GM21576 (cell line): ENCODE measurements at regions not wholly inside any gene's neighbourhood (a gene's known extent, or its start where the extent isn't known, plus 50 kb on each side); places are given as distances from the start of the nearest gene placed in this dataset.
"Not testable (repeated sequence)": the region's sequence is repeated elsewhere in the genome, so short reads cannot be mapped to it uniquely, and the experiment has no call there.

Source experiments
- ATAC-seq: cut with Tn5 transposase; IDR thresholded peaks from one replicate; pipeline ENCODE4 v1.9.1; 2021; ENCODE audit warnings: mild to moderate bottlenecking, moderate library complexity; ENCODE audit not compliant: unreplicated experiment

DNA sequence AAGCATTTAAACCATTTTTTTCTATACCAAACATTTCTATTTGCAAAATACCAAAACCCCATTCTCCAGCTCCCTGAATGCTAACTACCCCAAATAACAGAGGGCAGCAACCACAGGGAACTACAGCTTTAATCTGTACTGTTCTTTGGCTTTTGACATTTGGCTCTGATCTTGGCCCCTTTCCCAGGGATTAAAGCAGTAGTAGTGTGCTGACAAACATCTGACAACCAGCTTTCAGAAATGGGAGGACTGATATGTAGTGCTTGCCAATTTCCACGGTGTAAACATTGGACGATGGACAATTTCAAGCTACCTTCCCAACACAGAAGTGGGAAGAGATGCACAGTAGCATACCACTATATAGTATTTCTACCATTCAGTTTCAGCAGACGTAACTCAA is 88.4 kb upstream of the TEAD1 start:
- ATAC-seq: no peak

DNA sequence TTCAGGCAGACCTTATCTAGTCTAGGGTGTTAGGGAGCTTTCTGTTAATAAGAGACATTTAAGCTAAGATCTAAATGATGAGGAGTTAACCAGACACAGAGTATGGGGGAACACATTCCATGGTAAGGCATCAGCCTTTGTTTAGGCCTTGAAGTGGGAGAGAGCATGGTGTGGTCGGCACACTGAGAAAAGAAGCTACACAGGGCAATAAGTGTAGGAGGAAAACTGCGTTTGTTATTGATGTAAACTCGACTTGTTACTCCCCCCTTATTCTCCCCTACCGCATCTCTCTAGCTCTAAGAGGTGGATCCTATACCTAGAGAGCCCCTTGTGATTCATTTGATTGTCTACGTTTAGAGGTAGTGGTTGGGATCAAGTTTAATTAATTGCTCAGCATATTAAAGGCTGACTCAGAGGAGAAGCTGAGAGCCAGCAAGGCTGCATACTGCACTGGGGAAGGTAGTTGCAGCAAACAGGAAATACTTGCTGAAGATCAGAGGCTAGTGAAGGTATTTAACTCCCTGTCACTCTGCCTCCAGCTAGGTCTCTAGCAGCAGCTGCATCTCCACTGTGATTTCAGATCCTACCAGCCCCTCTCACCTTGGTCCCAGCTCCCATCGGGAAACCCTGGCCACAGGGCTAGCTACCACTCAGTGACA is 86.8 kb upstream of the TEAD1 start:
- no peak for ATAC-seq

DNA sequence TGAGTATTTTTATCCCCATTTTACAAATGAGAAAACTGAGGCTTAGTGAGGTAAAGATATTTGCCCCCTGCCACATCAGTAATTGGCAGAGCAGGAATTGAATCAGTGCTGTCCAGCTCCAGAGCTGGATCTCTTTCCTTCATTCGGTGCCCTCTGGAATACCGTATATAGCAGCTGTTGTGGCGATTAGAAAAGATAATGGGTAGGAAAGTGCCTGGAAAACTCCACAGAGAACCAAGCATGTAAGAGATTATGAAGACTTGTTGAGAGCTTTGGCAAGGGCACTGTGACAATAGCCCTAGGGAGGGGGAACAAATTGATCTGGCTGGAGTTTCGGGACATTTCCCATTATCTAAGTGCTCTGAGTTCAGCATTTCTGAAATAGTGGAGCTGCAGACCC is 82.5 kb upstream of the TEAD1 start:
- no peak for ATAC-seq

DNA sequence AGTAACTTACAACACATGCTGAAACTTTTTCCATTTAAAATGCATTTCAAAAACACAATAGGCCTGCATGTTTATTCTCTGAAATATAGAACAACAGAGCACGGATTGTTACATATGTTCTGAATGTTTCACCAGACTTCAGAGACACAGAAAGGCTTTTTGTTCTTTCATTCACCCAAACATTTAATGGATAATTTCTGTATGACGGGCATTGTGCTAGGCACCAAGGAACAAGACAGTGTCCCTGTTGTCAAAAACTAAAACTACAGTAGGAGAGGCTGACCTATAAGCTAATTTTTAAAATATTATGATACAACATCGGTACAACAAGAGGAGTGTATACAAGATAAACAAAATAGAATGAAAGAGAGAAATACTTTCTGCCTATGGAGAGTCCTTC is 81.9 kb upstream of the TEAD1 start:
- ATAC-seq: no peak

DNA sequence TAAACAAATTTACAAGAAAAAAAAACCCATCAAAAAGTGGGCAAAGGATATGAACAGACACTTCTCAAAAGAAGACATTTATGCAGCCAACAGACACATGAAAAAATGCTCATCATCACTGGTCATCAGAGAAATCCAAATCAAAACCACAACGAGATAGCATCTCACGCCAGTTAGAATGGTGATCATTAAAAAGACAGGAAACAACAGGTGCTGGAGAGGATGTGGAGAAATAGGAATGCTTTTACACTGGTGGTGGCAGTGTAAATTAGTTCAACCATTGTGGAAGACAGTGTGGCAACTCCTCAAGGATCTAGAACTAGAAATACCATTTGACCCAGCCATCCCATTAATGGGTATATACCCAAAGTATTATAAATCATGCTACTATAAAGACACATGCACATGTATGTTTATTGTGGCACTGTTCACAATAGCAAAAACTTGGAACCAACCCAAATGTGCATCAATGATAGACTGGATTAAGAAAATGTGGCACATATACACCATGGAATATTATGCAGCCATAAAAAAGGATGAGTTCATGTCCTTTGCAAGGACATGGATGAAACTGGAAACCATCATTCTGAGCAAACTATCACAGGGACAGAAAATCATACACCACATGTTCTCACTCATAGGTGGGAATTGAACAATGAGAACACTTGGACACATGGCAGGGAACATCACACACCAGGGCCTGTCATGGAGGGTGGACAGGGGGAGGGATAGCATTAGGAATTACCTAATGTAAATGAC is 79.0 kb upstream of the TEAD1 start:
- ATAC-seq: not testable (repeated sequence)

DNA sequence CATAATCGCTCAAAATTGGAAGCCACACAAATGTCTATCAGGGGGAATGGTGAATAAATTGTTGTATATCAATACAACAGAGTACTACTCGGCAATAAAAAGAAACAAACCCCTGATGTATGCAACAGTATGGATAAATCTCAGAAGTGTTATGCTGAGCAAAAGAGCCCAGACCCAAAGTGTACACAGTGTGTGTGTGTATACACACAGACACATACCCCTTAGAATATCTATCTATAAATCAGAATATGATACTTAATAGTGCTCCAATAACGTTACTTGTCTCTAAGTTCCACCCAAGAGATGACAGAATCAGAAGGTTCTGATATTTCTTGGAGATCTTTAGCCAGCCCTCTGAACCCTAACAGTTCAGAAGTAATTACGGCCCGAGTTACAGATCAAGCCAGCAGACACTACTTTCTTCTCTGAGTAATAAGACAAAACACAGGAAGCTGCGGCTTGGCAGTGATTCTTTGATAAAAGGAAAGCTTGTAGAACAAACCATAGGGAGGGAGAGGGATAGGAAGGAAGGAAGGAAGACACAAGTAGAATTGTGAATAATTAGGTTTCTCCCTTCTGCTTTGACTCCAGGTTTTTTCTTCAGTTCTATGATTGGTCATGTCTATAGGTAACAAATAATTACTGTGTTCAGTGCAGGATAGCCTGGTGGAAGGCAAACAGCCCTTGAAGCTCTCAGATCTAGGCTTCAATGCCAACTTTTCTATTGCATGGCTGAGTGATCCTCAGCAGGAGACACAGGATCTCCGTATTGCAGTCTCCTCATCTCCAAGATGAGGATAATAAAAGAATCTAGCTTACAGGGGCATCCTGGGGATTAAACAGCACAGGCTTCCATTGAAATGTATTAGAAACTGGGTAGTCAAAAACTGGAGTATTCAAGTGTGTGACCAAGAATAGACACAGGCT is 75.6 kb upstream of the TEAD1 start:
- ATAC-seq: no peak

DNA sequence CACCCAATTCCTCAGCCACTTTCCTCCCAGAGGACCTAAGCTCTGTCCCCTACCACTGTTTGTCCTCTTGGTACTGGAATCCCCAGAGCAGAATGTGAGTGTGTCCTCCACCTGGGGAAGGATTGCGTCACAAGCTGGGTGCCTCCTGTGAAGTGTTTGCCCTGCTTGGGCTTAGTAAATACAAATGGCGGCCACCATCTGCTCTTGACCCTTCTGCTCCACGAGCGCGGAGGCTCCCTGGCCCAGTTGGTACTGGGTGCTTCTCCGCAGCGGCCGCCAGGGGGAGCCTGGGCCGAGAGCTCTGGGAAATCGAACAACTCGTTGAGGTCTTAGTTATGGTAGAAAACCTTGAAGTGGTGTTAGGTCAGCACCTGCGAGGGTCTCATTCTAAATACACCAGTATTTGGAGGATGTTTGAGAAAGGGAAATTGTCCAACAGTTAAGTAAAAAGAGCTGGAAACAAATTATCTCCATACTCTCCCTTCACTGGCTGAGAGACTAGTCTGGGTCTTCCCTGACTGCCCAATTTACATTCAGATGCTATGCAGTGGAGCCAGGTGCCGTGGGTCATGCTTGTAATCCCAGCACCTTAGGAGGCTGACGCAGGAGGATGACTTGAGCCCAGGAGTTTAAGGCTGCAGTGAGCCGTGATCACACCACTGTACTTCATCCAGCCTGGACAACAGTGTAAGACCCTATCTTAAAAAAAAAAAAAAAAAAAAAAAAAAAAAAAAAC is 74.6 kb upstream of the TEAD1 start:
- peak; percentile 50 for ATAC-seq

DNA sequence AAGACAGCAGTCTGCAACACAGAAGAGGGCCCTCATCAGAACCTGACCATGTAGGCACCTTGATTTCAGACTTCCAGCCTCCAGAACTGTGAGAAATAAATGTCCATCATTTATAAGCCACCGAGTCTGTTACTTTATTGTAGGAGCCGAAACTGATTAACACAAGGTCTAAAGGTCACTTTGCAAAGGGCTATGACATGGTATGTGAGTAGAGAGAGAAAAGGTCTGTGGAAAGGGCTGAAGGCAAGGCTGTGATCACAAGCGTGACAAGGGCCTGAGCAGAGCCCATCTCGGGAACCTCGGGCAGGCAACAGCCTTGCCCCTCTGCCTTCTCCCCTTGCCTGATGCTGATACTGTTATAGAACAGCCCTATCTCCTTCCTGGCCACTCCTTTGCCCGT is 73.4 kb upstream of the TEAD1 start:
- no peak for ATAC-seq

DNA sequence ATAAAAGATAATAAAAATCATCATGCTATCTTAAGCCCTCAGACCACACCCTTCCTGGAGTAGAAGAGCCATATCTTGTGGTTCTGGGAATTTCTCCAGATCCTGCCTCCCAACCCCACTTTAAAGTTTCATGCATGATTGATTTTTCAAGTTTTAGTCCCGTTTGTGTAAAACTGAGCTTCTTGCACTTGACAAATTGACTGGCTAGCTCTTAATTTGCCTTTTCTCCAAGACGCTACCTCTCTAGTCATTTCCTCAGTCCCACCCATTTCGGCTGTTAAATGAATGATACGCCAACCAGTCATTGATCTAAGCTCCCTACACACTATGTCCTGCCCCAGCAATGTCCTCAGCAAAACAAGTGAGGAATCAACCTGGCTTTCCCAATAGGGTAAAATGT is 71.8 kb upstream of the TEAD1 start:
- ATAC-seq: no peak

DNA sequence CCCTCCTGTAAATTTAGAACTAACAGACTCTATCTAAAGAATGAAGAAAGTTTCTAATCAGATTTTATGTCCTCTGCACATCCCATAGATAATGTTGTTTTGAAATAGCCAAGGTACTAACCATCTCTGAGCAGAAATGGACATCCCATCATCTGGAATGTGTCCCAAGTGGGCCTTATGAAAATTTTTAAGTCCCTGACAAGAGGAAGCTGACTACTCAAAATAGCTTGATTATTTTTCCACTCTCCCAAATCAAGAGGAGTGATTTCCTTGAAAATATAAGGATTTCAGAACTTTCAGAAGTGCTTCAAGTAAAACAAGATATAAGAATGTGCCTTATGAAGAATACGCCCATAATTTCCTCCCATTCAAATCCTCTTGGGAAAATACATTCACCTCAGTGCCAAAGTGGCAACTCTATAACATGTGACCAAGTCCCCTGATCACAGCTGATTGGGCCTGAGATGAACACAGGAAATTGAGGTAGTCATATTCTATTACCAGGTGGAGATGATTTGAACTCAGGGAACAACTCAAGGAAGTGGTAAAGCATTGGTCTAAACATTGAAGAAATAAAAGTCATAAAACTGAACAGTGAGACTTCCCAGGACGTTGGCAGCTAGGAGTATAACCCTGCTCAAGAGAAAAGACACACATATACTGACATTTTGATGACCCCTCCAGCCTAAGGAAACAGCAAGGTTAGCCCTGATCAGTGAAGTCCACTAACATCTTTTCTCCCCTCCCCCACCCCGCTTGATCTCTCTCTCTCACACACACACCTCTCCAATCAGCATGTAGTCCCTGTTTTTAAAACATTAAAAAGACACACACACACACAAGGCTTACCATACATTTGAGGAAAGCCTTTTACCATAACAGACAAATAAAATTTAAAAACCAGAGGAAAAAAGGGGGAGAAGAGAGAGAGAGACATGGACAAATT is 70.8 kb upstream of the TEAD1 start:
- ATAC-seq: no peak

DNA sequence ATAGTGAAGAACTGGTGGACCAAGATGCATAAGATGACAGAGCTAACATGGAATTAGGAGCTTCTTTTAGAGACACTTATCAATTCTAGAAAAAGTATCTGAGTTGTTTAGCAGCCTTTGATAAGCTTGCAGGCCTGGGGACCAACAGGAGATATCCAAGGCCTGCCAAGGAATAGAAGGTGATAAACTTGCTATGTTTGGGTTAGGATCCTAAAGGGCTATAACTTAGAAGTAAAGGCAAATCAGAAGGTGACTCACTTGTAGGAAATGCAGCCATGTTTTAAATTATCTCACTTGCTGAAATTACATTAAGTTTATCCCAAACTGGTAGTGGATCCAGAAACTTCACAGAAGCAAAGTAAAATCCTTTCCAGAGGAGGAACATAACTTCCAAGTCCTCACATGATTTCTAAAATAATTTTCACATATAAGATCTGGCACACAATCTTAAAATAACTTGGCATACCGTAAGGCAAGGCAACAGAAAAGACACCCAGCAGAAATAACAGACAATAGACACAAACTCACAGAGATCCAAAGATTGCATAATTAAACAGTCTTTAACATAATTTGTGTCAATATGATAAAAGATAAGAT is 69.6 kb upstream of the TEAD1 start:
- no peak for ATAC-seq

DNA sequence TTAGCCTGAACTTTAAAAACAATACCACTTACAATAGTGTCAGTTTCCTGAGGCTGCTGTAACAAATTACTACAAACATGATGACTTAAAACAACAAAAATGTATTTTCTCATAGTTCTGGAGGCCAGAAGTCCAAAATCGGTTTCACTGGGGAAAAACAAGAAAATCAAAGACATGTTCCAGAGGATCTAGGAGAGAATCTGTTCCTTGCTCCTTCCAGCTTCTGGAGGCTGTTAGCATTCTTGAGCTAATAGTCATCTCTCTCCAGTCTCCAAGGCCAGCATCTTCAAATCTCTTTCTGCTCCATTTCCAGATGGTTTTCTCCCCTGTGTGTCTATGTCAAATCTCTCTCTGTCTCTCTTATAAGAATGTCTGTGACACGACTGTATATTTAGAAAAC is 67.6 kb upstream of the TEAD1 start:
- ATAC-seq: no peak

DNA sequence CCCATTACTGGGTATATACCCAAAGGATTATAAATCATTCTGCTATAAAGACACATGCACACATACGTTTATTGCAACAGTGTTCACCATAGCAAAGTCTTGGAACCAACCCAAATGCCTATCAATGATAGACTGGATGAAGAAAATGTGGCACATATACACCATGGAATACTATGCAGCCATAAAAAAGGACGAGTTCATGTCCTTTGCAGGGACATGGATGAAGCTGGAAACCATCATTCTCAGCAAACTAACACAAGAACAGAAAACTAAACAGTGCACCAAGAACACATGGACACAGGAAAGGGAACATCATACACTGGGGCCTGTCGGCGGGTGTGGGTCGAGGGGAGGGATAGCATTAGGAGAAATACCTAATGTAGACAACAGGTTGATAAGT is 65.5 kb upstream of the TEAD1 start:
- ATAC-seq: not testable (repeated sequence)

DNA sequence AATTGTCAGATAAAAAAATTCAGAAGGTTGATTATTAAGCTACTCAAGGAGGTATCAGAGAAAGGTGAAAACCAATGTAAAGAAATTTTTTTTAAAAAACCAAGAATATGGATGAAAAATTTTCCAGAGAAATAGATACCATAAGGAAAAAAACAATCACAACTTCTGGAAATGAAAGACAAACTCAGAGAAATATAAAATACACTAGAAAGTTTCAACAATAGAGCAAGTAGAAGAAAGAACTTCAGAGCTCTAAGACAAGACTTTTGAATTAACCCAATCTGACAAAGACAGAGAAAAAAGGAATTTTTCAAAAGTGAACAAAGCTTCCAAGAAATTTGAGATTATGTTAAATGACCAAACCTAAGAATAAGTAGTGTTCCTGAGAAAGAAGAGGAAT is 62.9 kb upstream of the TEAD1 start:
- no peak for ATAC-seq

DNA sequence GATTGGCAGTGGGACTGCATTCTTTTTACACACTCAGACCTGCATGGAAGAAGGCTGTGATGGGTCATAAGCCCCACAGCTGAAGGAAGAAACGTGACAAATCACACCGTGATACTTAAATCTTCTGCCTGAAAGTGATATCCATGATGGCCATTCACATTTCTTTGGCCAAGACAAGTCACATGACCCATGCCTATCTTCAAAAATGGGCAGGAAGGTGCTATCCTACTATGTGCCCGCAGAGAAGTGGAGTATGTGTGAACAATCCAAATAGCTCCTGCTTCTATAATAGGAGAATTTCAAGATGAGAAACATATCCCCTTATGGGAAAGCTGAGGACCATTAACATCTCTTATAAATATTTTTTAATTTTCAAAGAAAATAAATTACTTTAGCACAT is 56.6 kb upstream of the TEAD1 start:
- no peak for ATAC-seq

DNA sequence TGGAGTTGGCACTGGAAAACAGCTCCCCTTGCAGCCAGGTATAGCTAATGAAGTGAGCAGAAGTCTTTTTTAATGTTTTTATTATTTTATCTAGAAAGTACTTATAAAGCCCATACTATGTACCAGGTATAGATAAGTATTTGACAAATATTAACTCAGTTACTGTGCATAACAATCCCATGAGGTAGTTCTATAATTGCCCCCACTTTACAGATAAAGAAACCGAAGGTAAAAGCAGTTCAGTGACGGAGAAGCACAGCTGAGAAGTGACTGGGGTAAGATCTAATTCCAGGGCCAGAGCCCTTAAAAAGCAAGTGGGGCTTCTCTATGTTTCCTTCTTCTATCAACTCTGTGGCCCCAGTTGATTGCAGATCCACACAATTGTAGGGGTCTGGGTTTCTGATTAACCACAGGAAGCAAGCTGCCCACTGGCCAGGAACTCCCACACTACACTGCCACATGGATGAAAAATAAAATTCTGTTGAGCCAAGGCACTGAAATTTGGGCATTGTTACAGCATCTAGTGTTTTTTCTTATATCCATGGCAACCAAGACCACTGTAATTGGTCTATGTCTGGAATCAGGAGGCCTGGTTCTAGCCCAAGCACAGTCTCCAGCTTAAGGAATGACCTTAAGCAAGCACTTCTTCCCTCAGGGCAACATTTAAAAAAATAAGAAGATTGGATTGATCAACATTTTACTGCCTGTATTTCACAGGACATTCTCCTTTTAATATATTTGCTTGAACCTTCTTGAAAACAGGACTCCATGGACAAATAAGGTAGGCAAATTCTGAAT is 55.3 kb upstream of the TEAD1 start:
- ATAC-seq: no peak

DNA sequence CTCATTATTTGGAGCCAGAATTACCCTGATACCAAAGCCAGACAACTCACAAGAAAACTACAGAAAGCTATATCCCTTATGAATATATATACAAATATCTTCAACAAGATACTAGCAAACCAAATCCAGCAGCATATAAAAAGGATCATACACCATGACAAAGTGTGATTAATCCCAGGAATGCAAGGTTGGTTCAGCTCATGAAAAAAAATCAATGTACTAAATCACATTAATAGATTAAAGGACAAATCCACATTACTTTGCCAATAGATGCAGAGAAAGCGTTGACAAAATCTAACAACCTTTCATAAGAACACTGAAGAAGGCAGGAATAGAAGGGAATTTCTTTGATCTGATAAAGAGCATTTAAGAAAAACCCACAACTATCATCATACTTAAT is 50.4 kb upstream of the TEAD1 start:
- no peak for ATAC-seq
